H1 (cell line): ENCODE measurements at regions not wholly inside any gene's neighbourhood (a gene's known extent, or its start where the extent isn't known, plus 50 kb on each side); places are given as distances from the start of the nearest gene placed in this dataset.

Experiments
- CHD7 ChIP-seq: fragments of 300-600 bp; sonication (generic); IDR thresholded peaks from 2 replicates; pipeline ENCODE4 v1.7.1; 2012; ENCODE audit warnings: low read length, moderate library complexity, mild to moderate bottlenecking, inconsistent platforms; ENCODE audit not compliant: insufficient replicate concordance
- NRF1 ChIP-seq: IDR thresholded peaks from 2 replicates; pipeline ENCODE4 v1.6.1; 2011; ENCODE audit warnings: mild to moderate bottlenecking, low read depth, low read length, improper control_type of control experiment
- RNF2 ChIP-seq: fragments of 200-900, 300-1000 bp; sonication (generic); IDR thresholded peaks from 2 replicates; pipeline ENCODE4 v1.7.1; 2016; ENCODE audit warnings: borderline replicate concordance, low read depth, mild to moderate bottlenecking, antibody characterized with exemption, low read length; ENCODE audit not compliant: poor library complexity, severe bottlenecking; ENCODE audit errors: missing control alignments
- TAF1 ChIP-seq: IDR thresholded peaks from 2 replicates; pipeline ENCODE4 v1.6.1; 2011; ENCODE audit warnings: mild to moderate bottlenecking, low read depth, low read length
- USF2 ChIP-seq: IDR thresholded peaks from 2 replicates; pipeline ENCODE4 v1.6.1; 2011; ENCODE audit warnings: low read length, improper control_type of control experiment

GRCh38 chr3:34256791-34257190 is 458.4 kb downstream of the PDCD6IP start (continued):
- TF ChIP-seq CHD7 (no peak), NRF1 (no peak), TAF1 (no peak), USF2 (no peak), RNF2 (no peak)
